Psoas muscle (tissue), 7 donors: ENCODE measurements at regions not wholly inside any gene's neighbourhood (a gene's known extent, or its start where the extent isn't known, plus 50 kb on each side); places are given as distances from the start of the nearest gene placed in this dataset.

Experiments used
- ATAC-seq, 4 donors: fragments of 200-7000 bp; cut with Tn5 transposase; one replicate each; pipeline ENCODE4 v1.9.1; 2020; ENCODE audit warnings: moderate library complexity in 3 of 4, mild to moderate bottlenecking in 2 of 4
- DNase-seq, 2 donors: peaks; one replicate each; pipeline ENCODE4 v3.0.0-alpha.2; 2020
- H3K27ac ChIP-seq: fragments of 200-600 bp; one replicate; pipeline ENCODE4 v1.8.0; 2022
- H3K27me3 ChIP-seq, 3 donors: fragments of 200-600 bp in 1 of 3; one replicate each; pipeline versions ENCODE4 v1.6.1 to v1.8.0; 2013 to 2022; ENCODE audit warnings: low read length in 2 of 3, mild to moderate bottlenecking in 2 of 3, moderate library complexity in 1 of 3; ENCODE audit not compliant: insufficient read depth in 3 of 3
- H3K36me3 ChIP-seq, 2 donors: fragments of 200-600 bp in 1 of 2; one replicate each; pipeline versions ENCODE4 v1.6.1 to v1.8.0; 2013 to 2022; ENCODE audit warnings: low read depth in 1 of 2, mild to moderate bottlenecking in 1 of 2, moderate library complexity in 1 of 2; ENCODE audit not compliant: insufficient read depth in 1 of 2
- H3K4me1 ChIP-seq: fragments of 200-600 bp; one replicate; pipeline ENCODE4 v1.8.0; 2022
- H3K4me3 ChIP-seq: fragments of 200-600 bp; one replicate; pipeline ENCODE4 v1.8.0; 2022; ENCODE audit warnings: mild to moderate bottlenecking
- H3K9me3 ChIP-seq: fragments of 200-600 bp; one replicate; pipeline ENCODE4 v1.8.0; 2022
- WGBS, 3 donors: extraction: QIAGEN DNeasy Blood & Tissue Kit; methylation state at CpG; one replicate each; pipeline versions ENCODE4 v1.1.6 to v1.1.7; 2013; 5-methylcytosine and 5-hydroxymethylcytosine counted together
- intact Hi-C, 2 donors: fragments of 100-400 bp; cut with DNase I; formaldehyde crosslinking; loops; one replicate each; pipeline versions ENCODE4 v1.11.0 to v1.14.2; 2022
- TF ChIP-seq, protein P1 (sequence below): fragments of 200-600 bp; IDR thresholded peaks from one replicate; pipeline ENCODE4 v1.8.0; 2022; ENCODE audit warnings: antibody characterized with exemption
- donor health status: healthy with polysubstance abuse.
- donor health status: DM: no; HTN: no; CAD: no; lungs with moderate emphysema.
- donor health status: Bipolar disorder and iron deficiency.
- donor health status: healthy.
- donor health status: DM: yes; HTN: yes; CAD: no.
- donor health status: DM: no; HTN: no; CAD: no.
- donor health status: DM: yes; HTN: yes; CAD: no.

DNA sequence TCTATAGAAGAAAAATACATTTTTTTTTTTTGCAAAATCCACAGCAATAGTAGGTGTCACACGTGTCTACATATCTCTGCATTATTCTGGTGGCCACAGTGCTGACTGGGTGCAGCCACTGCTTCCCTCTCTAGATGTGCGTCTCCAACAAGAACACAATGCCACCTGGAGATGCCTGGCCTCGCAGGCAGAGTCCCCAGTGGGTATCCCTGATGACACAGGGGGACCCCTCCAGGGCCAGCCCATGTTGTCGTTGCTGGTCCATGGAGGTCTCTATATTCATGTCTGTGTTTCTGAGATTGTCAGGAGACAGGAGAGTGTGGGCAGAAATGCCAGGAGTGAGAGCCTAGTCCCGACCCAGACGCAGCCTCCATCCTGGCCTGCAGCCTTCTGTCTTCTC lies 345.9 kb upstream of the SHH start:
- Histone ChIP-seq H3K9me3 (no peaks in the 10 kb centered on the region), H3K27me3 (peaks cover 0 to 6% (median 0%) of the 10 kb centered on the region in 3 donors), H3K27ac (no peak overlapping the region), H3K4me3 (no peak overlapping the region), H3K4me1 (no peaks in the 10 kb centered on the region), H3K36me3 (no peaks in the 10 kb centered on the region)
- TF ChIP-seq, protein P1, sequence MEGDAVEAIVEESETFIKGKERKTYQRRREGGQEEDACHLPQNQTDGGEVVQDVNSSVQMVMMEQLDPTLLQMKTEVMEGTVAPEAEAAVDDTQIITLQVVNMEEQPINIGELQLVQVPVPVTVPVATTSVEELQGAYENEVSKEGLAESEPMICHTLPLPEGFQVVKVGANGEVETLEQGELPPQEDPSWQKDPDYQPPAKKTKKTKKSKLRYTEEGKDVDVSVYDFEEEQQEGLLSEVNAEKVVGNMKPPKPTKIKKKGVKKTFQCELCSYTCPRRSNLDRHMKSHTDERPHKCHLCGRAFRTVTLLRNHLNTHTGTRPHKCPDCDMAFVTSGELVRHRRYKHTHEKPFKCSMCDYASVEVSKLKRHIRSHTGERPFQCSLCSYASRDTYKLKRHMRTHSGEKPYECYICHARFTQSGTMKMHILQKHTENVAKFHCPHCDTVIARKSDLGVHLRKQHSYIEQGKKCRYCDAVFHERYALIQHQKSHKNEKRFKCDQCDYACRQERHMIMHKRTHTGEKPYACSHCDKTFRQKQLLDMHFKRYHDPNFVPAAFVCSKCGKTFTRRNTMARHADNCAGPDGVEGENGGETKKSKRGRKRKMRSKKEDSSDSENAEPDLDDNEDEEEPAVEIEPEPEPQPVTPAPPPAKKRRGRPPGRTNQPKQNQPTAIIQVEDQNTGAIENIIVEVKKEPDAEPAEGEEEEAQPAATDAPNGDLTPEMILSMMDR = no peak
- intact Hi-C loops = no loop called here
- DNase-seq (no peak), ATAC-seq (no peak)
- WGBS, 3 donors = 78 to 85% (median 82%) methylated on average over 6 of the region's 6 CpGs

DNA sequence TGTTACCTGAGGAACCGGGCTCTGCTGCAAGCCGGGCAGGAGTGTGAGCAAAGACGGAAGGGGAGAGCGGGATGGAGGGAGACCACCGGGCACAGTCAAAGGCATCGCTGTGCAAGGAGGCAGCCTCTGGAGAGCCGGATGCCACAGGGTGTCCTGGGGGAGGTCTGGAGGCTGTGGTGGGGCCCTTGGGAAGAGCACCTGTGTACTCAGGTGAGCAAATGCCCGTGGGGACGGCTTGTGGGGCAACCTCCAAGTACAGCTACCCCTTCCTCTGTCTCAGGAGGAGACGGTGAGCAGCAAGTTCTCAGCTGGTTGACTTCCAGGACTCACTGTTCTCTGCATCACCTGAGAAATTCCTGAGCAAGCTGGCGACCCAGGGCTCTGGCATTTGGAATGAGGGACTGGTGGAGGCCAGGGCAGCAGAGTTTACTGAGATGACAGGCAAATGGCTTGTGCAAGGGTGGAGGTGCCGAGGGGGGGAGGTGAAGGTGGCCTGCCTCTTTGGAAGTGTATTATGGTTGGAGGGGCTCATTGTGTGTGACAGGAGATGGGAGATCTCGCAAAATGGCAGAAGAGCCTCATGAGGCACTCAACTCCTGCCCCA lies 345.2 kb upstream of the SHH start:
- intact Hi-C loops = no loop called here
- no peaks in the 10 kb centered on the region for H3K4me1 ChIP-seq
- ATAC-seq = no peak
- no peak overlapping the region for H3K4me3 ChIP-seq
- no peaks in the 10 kb centered on the region for H3K36me3 ChIP-seq
- no peaks in the 10 kb centered on the region for H3K9me3 ChIP-seq
- DNase-seq = no peak
- peaks cover 0 to 6% (median 0%) of the 10 kb centered on the region in 3 donors for H3K27me3 ChIP-seq
- H3K27ac ChIP-seq = no peak overlapping the region
- WGBS, 3 donors = 77 to 92% (median 83%) methylated on average over 13 of the region's 13 CpGs
- TF ChIP-seq, protein P1 = no peak

GRCh38 chr7:156156734-156157408 lies 344.6 kb upstream of the SHH start:
- ATAC-seq = no peak
- WGBS, 3 donors = 58 to 59% (median 58%) methylated on average over 20 of the region's 20 CpGs
- intact Hi-C loops = no loop called here

GRCh38 chr7:156155988-156156733 lies 343.9 kb upstream of the SHH start:
- no peaks in the 10 kb centered on the region for H3K36me3 ChIP-seq
- H3K27ac ChIP-seq = no peak overlapping the region
- peaks cover 0 to 6% (median 0%) of the 10 kb centered on the region in 3 donors for H3K27me3 ChIP-seq
- intact Hi-C loops = no loop called here
- H3K4me3 ChIP-seq = no peak overlapping the region
- DNase-seq (no peak), ATAC-seq (no peak)
- H3K9me3 ChIP-seq = no peaks in the 10 kb centered on the region
- H3K4me1 ChIP-seq = no peaks in the 10 kb centered on the region
- TF ChIP-seq, protein P1 = no peak
- 64 to 71% (median 69%) methylated on average over 12 of the region's 12 CpGs for WGBS, 3 donors

More at GRCh38 chr7:156156734-156157408, 344.6 kb upstream of the SHH start:
- H3K36me3 ChIP-seq = no peaks in the 10 kb centered on the region
- H3K27me3 ChIP-seq = peaks cover 0 to 6% (median 0%) of the 10 kb centered on the region in 3 donors
- TF ChIP-seq, protein P1 = no peak
- DNase-seq = no peak
- no peaks in the 10 kb centered on the region for H3K4me1 ChIP-seq
- no peak overlapping the region for H3K4me3 ChIP-seq
- no peaks in the 10 kb centered on the region for H3K9me3 ChIP-seq
- H3K27ac ChIP-seq = no peak overlapping the region
